CD14-positive monocyte (primary cell): ENCODE measurements at regions not wholly inside any gene's neighbourhood (a gene's known extent, or its start where the extent isn't known, plus 50 kb on each side); places are given as distances from the start of the nearest gene placed in this dataset.

Experiments
- DNase-seq, 3 donors: peaks; one replicate each; pipeline ENCODE4 v3.0.0-alpha.2; 2011 to 2022
- H2AFZ ChIP-seq: 2 replicates; pipeline ENCODE4 v1.6.0; 2012; ENCODE audit warnings: mild to moderate bottlenecking, low read depth, low read length, inconsistent platforms; ENCODE audit not compliant: insufficient read depth, poor library complexity, severe bottlenecking
- H3K27ac ChIP-seq, 2 donors: 1 replicate in 1 of 2; 2 replicates in 1 of 2; pipeline ENCODE4 v1.5.1; 2012 to 2013; ENCODE audit warnings: low read length in 2 of 2, control low read depth in 1 of 2, inconsistent platforms in 1 of 2, low read depth in 1 of 2, mild to moderate bottlenecking in 1 of 2
- H3K27me3 ChIP-seq, 2 donors: one replicate each; pipeline versions ENCODE4 v1.6.0 to v1.6.1; 2011 to 2013; ENCODE audit warnings: low read length in 2 of 2; ENCODE audit not compliant: control insufficient read depth in 2 of 2, insufficient read depth in 2 of 2
- H3K36me3 ChIP-seq, 2 donors: replicated peaks in 1 of 2; 1 replicate in 1 of 2; 2 replicates in 1 of 2; pipeline versions ENCODE4 v1.5.1 to v1.6.1; 2012 to 2013; ENCODE audit warnings: low read length in 2 of 2, control low read depth in 1 of 2, inconsistent platforms in 1 of 2, mild to moderate bottlenecking in 1 of 2; ENCODE audit not compliant: insufficient read depth in 2 of 2, control insufficient read depth in 1 of 2
- H3K4me1 ChIP-seq, 2 donors: 1 replicate in 1 of 2; 2 replicates in 1 of 2; pipeline versions ENCODE4 v1.5.1 to v1.6.1; 2012 to 2013; ENCODE audit warnings: low read length in 2 of 2, control low read depth in 1 of 2, inconsistent platforms in 1 of 2, mild to moderate bottlenecking in 1 of 2, moderate library complexity in 1 of 2; ENCODE audit not compliant: insufficient read depth in 2 of 2, control insufficient read depth in 1 of 2
- H3K4me2 ChIP-seq: replicated peaks from 2 replicates; pipeline ENCODE3; 2012; ENCODE audit warnings: low read length, moderate library complexity, mild to moderate bottlenecking; ENCODE audit not compliant: poor library complexity, severe bottlenecking; ENCODE audit errors: extremely low read depth
- H3K4me3 ChIP-seq, 3 experiments: fragments of 200-600 bp in 1 of 3; sonication (generic) in 1 of 3; replicated peaks in 1 of 3; 1 replicate in 2 of 3; 2 replicates in 1 of 3; pipeline ENCODE4 v1.5.1; 2011 to 2013; ENCODE audit warnings: low read length in 3 of 3, mild to moderate bottlenecking in 3 of 3, control low read depth in 2 of 3, low read depth in 2 of 3, inconsistent platforms in 1 of 3, moderate library complexity in 1 of 3
- H3K79me2 ChIP-seq: 2 replicates; pipeline ENCODE4 v1.6.0; 2012; ENCODE audit warnings: mild to moderate bottlenecking, control low read depth, inconsistent platforms, low read length, moderate library complexity; ENCODE audit not compliant: insufficient read depth
- H3K9ac ChIP-seq: 2 replicates; pipeline ENCODE4 v1.6.0; 2017; ENCODE audit warnings: low read length, mild to moderate bottlenecking; ENCODE audit not compliant: insufficient read depth, poor library complexity, severe bottlenecking
- H3K9me3 ChIP-seq, 2 donors: replicated peaks in 1 of 2; 1 replicate in 1 of 2; 2 replicates in 1 of 2; pipeline versions ENCODE4 v1.5.1 to v1.6.1; 2012 to 2013; ENCODE audit warnings: low read length in 2 of 2, control low read depth in 1 of 2; ENCODE audit not compliant: control insufficient read depth in 1 of 2, insufficient read depth in 1 of 2
- H4K20me1 ChIP-seq: 2 replicates; pipeline ENCODE4 v1.6.0; 2012; ENCODE audit warnings: mild to moderate bottlenecking, low read length, control low read depth, moderate library complexity; ENCODE audit not compliant: insufficient read depth
- H3K27ac Mint-ChIP-seq, 7 donors: one replicate each; pipeline ENCODE4 v1.8.0; 2020; ENCODE audit warnings: mild to moderate bottlenecking in 7 of 7, mixed read lengths in 7 of 7, moderate library complexity in 6 of 7, inconsistent platforms in 2 of 7
- H3K27me3 Mint-ChIP-seq, 3 donors: one replicate each; pipeline ENCODE4 v1.8.0; 2021 to 2022; ENCODE audit warnings: low read depth in 3 of 3, mild to moderate bottlenecking in 3 of 3, mixed read lengths in 3 of 3, moderate library complexity in 3 of 3, inconsistent platforms in 1 of 3
- H3K36me3 Mint-ChIP-seq, 2 donors: one replicate each; pipeline ENCODE4 v1.8.0; 2020; ENCODE audit warnings: mixed read lengths in 2 of 2, inconsistent platforms in 1 of 2, mild to moderate bottlenecking in 1 of 2
- H3K4me1 Mint-ChIP-seq: one replicate; pipeline ENCODE4 v1.8.0; 2020; ENCODE audit warnings: mild to moderate bottlenecking, mixed read lengths
- H3K4me3 Mint-ChIP-seq, 2 donors: one replicate each; pipeline ENCODE4 v1.8.0; 2020; ENCODE audit warnings: mild to moderate bottlenecking in 2 of 2, mixed read lengths in 2 of 2, moderate library complexity in 1 of 2
- H3K9me3 Mint-ChIP-seq, 7 donors: one replicate each; pipeline ENCODE4 v1.8.0; 2020 to 2022; ENCODE audit warnings: mixed read lengths in 7 of 7, mild to moderate bottlenecking in 6 of 7, moderate library complexity in 6 of 7, inconsistent platforms in 2 of 7
- CTCF ChIP-seq: fragments of 200-600 bp; IDR thresholded peaks from one replicate; pipeline ENCODE4 v1.8.0; 2022; ENCODE audit warnings: antibody characterized with exemption, mild to moderate bottlenecking
- WGBS: methylation state at CpG from one replicate; pipeline ENCODE4 v1.1.5; 2013; ENCODE audit warnings: missing lambda C conversion rate; ENCODE audit not compliant: insufficient coverage; 5-methylcytosine and 5-hydroxymethylcytosine counted together
- intact Hi-C, 2 donors: fragments of 100-400 bp; cut with micrococcal nuclease; formaldehyde crosslinking; loops; one replicate each; pipeline versions ENCODE4 v1.15.0 to v1.15.1; 2023

GRCh38 chr2:175457895-175458448, 276.5 kb upstream of the ATP5MC3 start:
- H3K9ac ChIP-seq = no peak overlapping the region
- 95% methylated on average over 3 of the region's 7 CpGs for WGBS
- peaks cover 15 to 21% of the 10 kb centered on the region in 2 donors for H3K4me1 ChIP-seq
- H3K27me3 ChIP-seq = no peaks in the 10 kb centered on the region
- H3K79me2 ChIP-seq = no peaks in the 10 kb centered on the region
- Mint-ChIP-seq H3K9me3 (peaks cover 10 to 30% (median 23%) of the 10 kb centered on the region in 7 donors), H3K36me3 (peaks cover 0 to 11% of the 10 kb centered on the region in 2 donors), H3K4me1 (peaks cover 34% of the 10 kb centered on the region), H3K27ac (no peak overlapping the region), H3K27me3 (peaks cover 0 to 4% (median 0%) of the 10 kb centered on the region in 3 donors), H3K4me3 (no peak overlapping the region)
- no peak overlapping the region for H3K27ac ChIP-seq
- H3K4me2 ChIP-seq = no peak overlapping the region
- no peaks in the 10 kb centered on the region for H4K20me1 ChIP-seq
- no peak overlapping the region for H3K4me3 ChIP-seq
- DNase-seq = no peak
- no peak overlapping the region for H2AFZ ChIP-seq
- H3K36me3 ChIP-seq = no peaks in the 10 kb centered on the region
- no peak for TF ChIP-seq CTCF
- H3K9me3 ChIP-seq = peaks cover 6 to 11% of the 10 kb centered on the region in 2 donors
- intact Hi-C loops = no loop called here

- Histone ChIP-seq H2AFZ (no peak overlapping the region), H3K9me3 (no peaks in the 10 kb centered on the region), H3K79me2 (no peaks in the 10 kb centered on the region), H3K36me3 (no peaks in the 10 kb centered on the region), H3K27ac (no peak overlapping the region), H3K4me3 (no peak overlapping the region), H3K4me1 (peaks cover 0 to 8% of the 10 kb centered on the region in 2 donors), H3K4me2 (no peak overlapping the region), H3K9ac (no peak overlapping the region), H4K20me1 (no peaks in the 10 kb centered on the region), H3K27me3 (no peaks in the 10 kb centered on the region)
- 95% methylated on average over 3 of the region's 4 CpGs for WGBS
- Mint-ChIP-seq H3K9me3 (peaks cover 3 to 6% (median 4%) of the 10 kb centered on the region in 7 donors), H3K27me3 (peaks cover 0 to 4% (median 0%) of the 10 kb centered on the region in 3 donors), H3K36me3 (peaks cover 0 to 4% of the 10 kb centered on the region in 2 donors), H3K4me3 (no peak overlapping the region), H3K4me1 (peaks cover 21% of the 10 kb centered on the region), H3K27ac (peak overlapping the region in 1 of 7 donors; percentile 38)
- intact Hi-C loops = no loop called here
- DNase-seq = no peak
- TF ChIP-seq CTCF = no peak
Measured at GRCh38 chr2:175454953-175455389, 273.5 kb upstream of the ATP5MC3 start.
